H1 (cell line): ENCODE measurements at regions not wholly inside any gene's neighbourhood (a gene's known extent, or its start where the extent isn't known, plus 50 kb on each side); places are given as distances from the start of the nearest gene placed in this dataset.

Experiments used
- CTCF ChIA-PET: fragments of 300-600 bp; sonication (Branson Sonifier 250); formaldehyde crosslinking; loops from one replicate; lab custom pipeline; 2021; ENCODE audit not compliant: partially characterized antibody; lab: Charles Lee
- POLR2A ChIA-PET: fragments of 300-600 bp; sonication (Branson Sonifier 250); formaldehyde crosslinking; loops from one replicate; lab custom pipeline; 2021; ENCODE audit warnings: inconsistent platforms; ENCODE audit not compliant: partially characterized antibody; lab: Charles Lee
- DNase-seq, 2 experiments: peaks; one replicate each; pipeline versions ENCODE4 v3.0.0 to v3.0.0-alpha.2; 2010 to 2022; ENCODE audit warnings: low spot score in 2 of 2, low read depth in 1 of 2, mixed read lengths in 1 of 2
- FAIRE-seq: peaks from 2 replicates; lab custom pipeline; 2011; peaks lifted over from hg19 to GRCh38; lab: Jason Lieb, UNC
- H2AFZ ChIP-seq: 2 replicates; pipeline ENCODE4 v1.8.1; 2012; ENCODE audit warnings: low read length, inconsistent platforms
- H2AK5ac ChIP-seq: 2 replicates; pipeline ENCODE4 v1.6.1; 2013; ENCODE audit warnings: low read depth, low read length
- H2BK120ac ChIP-seq: replicated peaks from 2 replicates; pipeline ENCODE3; 2013; ENCODE audit warnings: low read depth, low read length, inconsistent platforms
- H2BK12ac ChIP-seq: 2 replicates; pipeline ENCODE4 v1.6.1; 2013; ENCODE audit warnings: low read depth, low read length
- H2BK15ac ChIP-seq: 2 replicates; pipeline ENCODE4 v1.6.1; 2013; ENCODE audit warnings: low read length
- H2BK20ac ChIP-seq: 2 replicates; pipeline ENCODE4 v1.6.1; 2013; ENCODE audit warnings: low read length
- H2BK5ac ChIP-seq: 2 replicates; pipeline ENCODE4 v1.6.1; 2013; ENCODE audit warnings: low read depth, low read length
- H3K14ac ChIP-seq: 2 replicates; pipeline ENCODE4 v1.6.1; 2013; ENCODE audit warnings: inconsistent platforms; ENCODE audit not compliant: insufficient read length
- H3K18ac ChIP-seq: 2 replicates; pipeline ENCODE4 v1.6.1; 2013; ENCODE audit warnings: low read length; ENCODE audit errors: extremely low read depth
- H3K23ac ChIP-seq: 2 replicates; pipeline ENCODE4 v1.6.1; 2013; ENCODE audit warnings: inconsistent platforms; ENCODE audit not compliant: insufficient read length
- H3K23me2 ChIP-seq: 2 replicates; pipeline ENCODE4 v1.6.1; 2013; ENCODE audit warnings: low read depth, low read length
- H3K27ac ChIP-seq: 2 replicates; pipeline ENCODE4 v1.6.1; 2011; ENCODE audit warnings: low read depth, low read length, inconsistent platforms
- H3K27me3 ChIP-seq, 4 experiments: replicated peaks in 1 of 4; 1 replicate in 1 of 4; 2 replicates in 3 of 4; pipeline versions ENCODE4 v1.6.1 to v1.8.1; 2011 to 2013; ENCODE audit warnings: low read length in 3 of 4, mild to moderate bottlenecking in 3 of 4, inconsistent platforms in 2 of 4, mixed read lengths in 2 of 4, moderate library complexity in 1 of 4; ENCODE audit not compliant: control insufficient read depth in 3 of 4, insufficient read depth in 3 of 4; ENCODE audit errors: extremely low read depth in 1 of 4
- H3K36me3 ChIP-seq, 4 experiments: 2 replicates each; pipeline versions ENCODE4 v1.6.1 to v1.8.1; 2011 to 2013; ENCODE audit warnings: mild to moderate bottlenecking in 4 of 4, low read length in 3 of 4, moderate library complexity in 2 of 4, control low read depth in 1 of 4, inconsistent platforms in 1 of 4; ENCODE audit not compliant: insufficient read depth in 4 of 4, control insufficient read depth in 2 of 4
- H3K4ac ChIP-seq: replicated peaks from 2 replicates; pipeline ENCODE3; 2013; ENCODE audit warnings: low read length, low read depth, mixed read lengths, inconsistent platforms; ENCODE audit not compliant: insufficient read length
- H3K4me1 ChIP-seq, 4 experiments: replicated peaks in 1 of 4; 1 replicate in 1 of 4; 2 replicates in 3 of 4; pipeline versions ENCODE4 v1.6.1 to v1.8.1; 2011 to 2013; ENCODE audit warnings: low read length in 3 of 4, inconsistent platforms in 2 of 4, mixed read lengths in 1 of 4; ENCODE audit not compliant: insufficient read depth in 4 of 4, control insufficient read depth in 3 of 4
- H3K4me2 ChIP-seq, 2 experiments: 2 replicates each; pipeline versions ENCODE4 v1.6.1 to v1.8.1; 2011 to 2013; ENCODE audit warnings: low read depth in 2 of 2, low read length in 2 of 2, control low read depth in 1 of 2, inconsistent platforms in 1 of 2, mild to moderate bottlenecking in 1 of 2; ENCODE audit not compliant: insufficient read depth in 1 of 2
- H3K4me3 ChIP-seq, 4 experiments: fragments of 200-600, 300-600 bp in 1 of 4; sonication (generic), shearing (Covaris generic), sonication (Bioruptor Twin) in 1 of 4; 2 replicates each; pipeline versions ENCODE4 v1.5.1 to v1.8.1; 2011 to 2016; ENCODE audit warnings: low read length in 4 of 4, low read depth in 3 of 4, control low read depth in 2 of 4, inconsistent platforms in 2 of 4, mild to moderate bottlenecking in 2 of 4, mixed read lengths in 1 of 4, moderate library complexity in 1 of 4; ENCODE audit not compliant: insufficient read depth in 2 of 4; ENCODE audit errors: extremely low read depth in 1 of 4
- H3K56ac ChIP-seq: replicated peaks from 2 replicates; pipeline ENCODE3; 2013; ENCODE audit warnings: low read depth, mild to moderate bottlenecking, mixed read lengths, low read length, inconsistent platforms; ENCODE audit not compliant: insufficient read length
- H3K79me1 ChIP-seq: 2 replicates; pipeline ENCODE4 v1.6.1; 2013; ENCODE audit warnings: low read depth, low read length, control low read depth
- H3K79me2 ChIP-seq, 2 experiments: 2 replicates each; pipeline versions ENCODE4 v1.6.1 to v1.8.1; 2012 to 2013; ENCODE audit warnings: low read length in 2 of 2, mild to moderate bottlenecking in 2 of 2, inconsistent platforms in 1 of 2; ENCODE audit not compliant: insufficient read depth in 2 of 2, control insufficient read depth in 1 of 2
- H3K9ac ChIP-seq, 4 experiments: replicated peaks in 1 of 4; 1 replicate in 1 of 4; 2 replicates in 3 of 4; pipeline versions ENCODE4 v1.6.1 to v1.8.1; 2011 to 2013; ENCODE audit warnings: low read depth in 3 of 4, low read length in 3 of 4, control low read depth in 2 of 4, mild to moderate bottlenecking in 2 of 4, moderate library complexity in 2 of 4, inconsistent platforms in 1 of 4; ENCODE audit errors: extremely low read depth in 1 of 4
- H3K9me3 ChIP-seq, 2 experiments: 2 replicates each; pipeline versions ENCODE4 v1.6.1 to v1.8.1; 2012 to 2013; ENCODE audit warnings: mild to moderate bottlenecking in 2 of 2, moderate library complexity in 2 of 2, control low read depth in 1 of 2, inconsistent platforms in 1 of 2, low read depth in 1 of 2, low read length in 1 of 2, mixed read lengths in 1 of 2; ENCODE audit not compliant: insufficient read depth in 2 of 2
- H4K20me1 ChIP-seq, 2 experiments: replicated peaks in 1 of 2; 2 replicates each; pipeline versions ENCODE3 to v1.8.1; 2011 to 2013; ENCODE audit warnings: inconsistent platforms in 2 of 2, low read length in 2 of 2, mild to moderate bottlenecking in 1 of 2; ENCODE audit not compliant: insufficient read depth in 2 of 2, control insufficient read depth in 1 of 2
- H4K5ac ChIP-seq: 2 replicates; pipeline ENCODE4 v1.6.1; 2013; ENCODE audit warnings: low read length, low read depth, mixed read lengths, inconsistent platforms; ENCODE audit not compliant: insufficient read length
- H4K8ac ChIP-seq: 2 replicates; pipeline ENCODE4 v1.8.0; 2013; ENCODE audit warnings: mild to moderate bottlenecking, moderate library complexity, low read length, inconsistent platforms; ENCODE audit not compliant: insufficient read depth; ENCODE audit errors: extremely low read depth
- H4K91ac ChIP-seq: replicated peaks from 2 replicates; pipeline ENCODE3; 2013; ENCODE audit warnings: low read length, mixed read lengths, inconsistent platforms; ENCODE audit not compliant: insufficient read length
- RNF2 ChIP-seq: fragments of 200-900, 300-1000 bp; sonication (generic); IDR thresholded peaks from 2 replicates; pipeline ENCODE4 v1.7.1; 2016; ENCODE audit warnings: borderline replicate concordance, low read depth, mild to moderate bottlenecking, antibody characterized with exemption, low read length; ENCODE audit not compliant: poor library complexity, severe bottlenecking; ENCODE audit errors: missing control alignments
- WGBS, 2 experiments: shearing (Covaris generic) in 1 of 2; methylation state at CpG; one replicate each; pipeline versions ENCODE4 v1.1.6 to v1.1.7; 2013 to 2015; ENCODE audit warnings: low lambda C conversion rate in 2 of 2, mixed read lengths in 2 of 2, inconsistent platforms in 1 of 2, low coverage in 1 of 2, missing lambda C conversion rate in 1 of 2; ENCODE audit not compliant: insufficient replicate concordance in 2 of 2, insufficient coverage in 1 of 2, insufficient read length in 1 of 2; ENCODE audit errors: extremely low coverage in 1 of 2, missing lambda C conversion rate in 1 of 2; 5-methylcytosine and 5-hydroxymethylcytosine counted together

GRCh38 chrX:10356979-10357378, 200.2 kb downstream of the CLCN4 start:
- Histone ChIP-seq H4K5ac (no peak overlapping the region), H3K9ac (no peak overlapping the region), H3K4ac (no peak overlapping the region), H2AK5ac (no peak overlapping the region), H3K14ac (no peak overlapping the region), H2AFZ (no peak overlapping the region), H2BK12ac (no peak overlapping the region), H3K4me3 (no peak overlapping the region), H3K23ac (no peak overlapping the region), H3K36me3 (no peaks in the 10 kb centered on the region), H2BK15ac (no peak overlapping the region), H4K91ac (no peak overlapping the region), H3K56ac (no peak overlapping the region), H2BK20ac (no peak overlapping the region), H3K4me1 (no peaks in the 10 kb centered on the region), H3K79me2 (no peaks in the 10 kb centered on the region), H3K18ac (no peak overlapping the region), H3K23me2 (no peaks in the 10 kb centered on the region), H3K27me3 (no peaks in the 10 kb centered on the region), H3K9me3 (no peaks in the 10 kb centered on the region), H3K4me2 (no peak overlapping the region), H4K20me1 (no peaks in the 10 kb centered on the region), H3K79me1 (no peaks in the 10 kb centered on the region), H2BK120ac (no peak overlapping the region), H4K8ac (no peak overlapping the region), H2BK5ac (no peak overlapping the region), H3K27ac (no peak overlapping the region)
- ChIA-PET POLR2A (no interaction called here), CTCF (no interaction called here)
- TF ChIP-seq RNF2 = no peak
- DNase-seq (no peak), FAIRE-seq (no peak)
- 100% methylated on average over 3 of the region's 3 CpGs; no CpG with 5 or more reads in 1 of the 2 experiments for WGBS, 2 experiments
